ENCODE measurements at regions not wholly inside any gene's neighbourhood (a gene's known extent, or its start where the extent isn't known, plus 50 kb on each side); places are given as distances from the start of the nearest gene placed in this dataset.

DNA sequence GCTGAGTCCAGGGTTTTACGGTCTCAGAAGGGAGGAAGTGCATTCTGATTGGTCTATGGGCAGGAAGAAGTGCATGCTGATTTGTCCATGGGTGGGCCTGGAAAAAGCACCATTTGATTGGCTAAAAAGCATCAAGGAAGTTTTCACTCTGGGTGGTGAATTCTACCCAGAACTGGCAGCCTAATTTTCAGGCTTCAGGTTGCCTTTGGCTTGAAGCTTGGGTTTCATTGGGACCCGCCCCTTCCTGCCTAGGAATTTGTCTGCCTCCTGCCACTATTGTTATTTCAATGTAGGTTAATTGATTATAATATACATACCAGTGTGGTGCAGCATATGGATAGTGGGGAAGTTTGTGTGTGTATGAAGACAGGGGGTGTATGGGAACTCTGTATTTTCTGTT is 1355.9 kb downstream of the SI start (continued):
- TF ChIP-seq, protein P1, sequence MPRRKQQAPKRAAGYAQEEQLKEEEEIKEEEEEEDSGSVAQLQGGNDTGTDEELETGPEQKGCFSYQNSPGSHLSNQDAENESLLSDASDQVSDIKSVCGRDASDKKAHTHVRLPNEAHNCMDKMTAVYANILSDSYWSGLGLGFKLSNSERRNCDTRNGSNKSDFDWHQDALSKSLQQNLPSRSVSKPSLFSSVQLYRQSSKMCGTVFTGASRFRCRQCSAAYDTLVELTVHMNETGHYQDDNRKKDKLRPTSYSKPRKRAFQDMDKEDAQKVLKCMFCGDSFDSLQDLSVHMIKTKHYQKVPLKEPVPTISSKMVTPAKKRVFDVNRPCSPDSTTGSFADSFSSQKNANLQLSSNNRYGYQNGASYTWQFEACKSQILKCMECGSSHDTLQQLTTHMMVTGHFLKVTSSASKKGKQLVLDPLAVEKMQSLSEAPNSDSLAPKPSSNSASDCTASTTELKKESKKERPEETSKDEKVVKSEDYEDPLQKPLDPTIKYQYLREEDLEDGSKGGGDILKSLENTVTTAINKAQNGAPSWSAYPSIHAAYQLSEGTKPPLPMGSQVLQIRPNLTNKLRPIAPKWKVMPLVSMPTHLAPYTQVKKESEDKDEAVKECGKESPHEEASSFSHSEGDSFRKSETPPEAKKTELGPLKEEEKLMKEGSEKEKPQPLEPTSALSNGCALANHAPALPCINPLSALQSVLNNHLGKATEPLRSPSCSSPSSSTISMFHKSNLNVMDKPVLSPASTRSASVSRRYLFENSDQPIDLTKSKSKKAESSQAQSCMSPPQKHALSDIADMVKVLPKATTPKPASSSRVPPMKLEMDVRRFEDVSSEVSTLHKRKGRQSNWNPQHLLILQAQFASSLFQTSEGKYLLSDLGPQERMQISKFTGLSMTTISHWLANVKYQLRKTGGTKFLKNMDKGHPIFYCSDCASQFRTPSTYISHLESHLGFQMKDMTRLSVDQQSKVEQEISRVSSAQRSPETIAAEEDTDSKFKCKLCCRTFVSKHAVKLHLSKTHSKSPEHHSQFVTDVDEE (CRISPR knock-in tag; IDR thresholded peaks at IDR 0.05): no peak
- TF ChIP-seq BACH2 (CRISPR knock-in tag; IDR thresholded peaks at IDR 0.05; ENCODE audit: borderline replicate concordance) (no peak), CSDC2 (CRISPR knock-in tag; IDR thresholded peaks at IDR 0.05) (no peak), ZNF8 (CRISPR knock-in tag; IDR thresholded peaks at IDR 0.05) (no peak), ZC3H10 (CRISPR knock-in tag; IDR thresholded peaks at IDR 0.05) (no peak), GLIS3 (CRISPR knock-in tag; IDR thresholded peaks at IDR 0.05) (no peak)
- TF ChIP-seq, protein P2, sequence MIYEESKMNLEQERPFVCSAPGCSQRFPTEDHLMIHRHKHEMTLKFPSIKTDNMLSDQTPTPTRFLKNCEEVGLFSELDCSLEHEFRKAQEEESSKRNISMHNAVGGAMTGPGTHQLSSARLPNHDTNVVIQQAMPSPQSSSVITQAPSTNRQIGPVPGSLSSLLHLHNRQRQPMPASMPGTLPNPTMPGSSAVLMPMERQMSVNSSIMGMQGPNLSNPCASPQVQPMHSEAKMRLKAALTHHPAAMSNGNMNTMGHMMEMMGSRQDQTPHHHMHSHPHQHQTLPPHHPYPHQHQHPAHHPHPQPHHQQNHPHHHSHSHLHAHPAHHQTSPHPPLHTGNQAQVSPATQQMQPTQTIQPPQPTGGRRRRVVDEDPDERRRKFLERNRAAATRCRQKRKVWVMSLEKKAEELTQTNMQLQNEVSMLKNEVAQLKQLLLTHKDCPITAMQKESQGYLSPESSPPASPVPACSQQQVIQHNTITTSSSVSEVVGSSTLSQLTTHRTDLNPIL (CRISPR knock-in tag; IDR thresholded peaks at IDR 0.05; ENCODE audit: low read depth): no peak

- no peak for ATAC-seq
- no peak for TF ChIP-seq OSR1 (CRISPR knock-in tag; IDR thresholded peaks at IDR 0.05)
- TF ChIP-seq, protein P3, sequence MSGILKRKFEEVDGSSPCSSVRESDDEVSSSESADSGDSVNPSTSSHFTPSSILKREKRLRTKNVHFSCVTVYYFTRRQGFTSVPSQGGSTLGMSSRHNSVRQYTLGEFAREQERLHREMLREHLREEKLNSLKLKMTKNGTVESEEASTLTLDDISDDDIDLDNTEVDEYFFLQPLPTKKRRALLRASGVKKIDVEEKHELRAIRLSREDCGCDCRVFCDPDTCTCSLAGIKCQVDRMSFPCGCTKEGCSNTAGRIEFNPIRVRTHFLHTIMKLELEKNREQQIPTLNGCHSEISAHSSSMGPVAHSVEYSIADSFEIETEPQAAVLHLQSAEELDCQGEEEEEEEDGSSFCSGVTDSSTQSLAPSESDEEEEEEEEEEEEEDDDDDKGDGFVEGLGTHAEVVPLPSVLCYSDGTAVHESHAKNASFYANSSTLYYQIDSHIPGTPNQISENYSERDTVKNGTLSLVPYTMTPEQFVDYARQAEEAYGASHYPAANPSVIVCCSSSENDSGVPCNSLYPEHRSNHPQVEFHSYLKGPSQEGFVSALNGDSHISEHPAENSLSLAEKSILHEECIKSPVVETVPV (CRISPR knock-in tag; IDR thresholded peaks at IDR 0.05): no peak
- TF ChIP-seq ZFP30 (CRISPR knock-in tag; IDR thresholded peaks at IDR 0.05): no peak
- TF ChIP-seq ARNTL (CRISPR knock-in tag; IDR thresholded peaks at IDR 0.05; ENCODE audit: borderline replicate concordance, low read depth): no peak
- TF ChIP-seq BACH2 (CRISPR knock-in tag; IDR thresholded peaks at IDR 0.05; ENCODE audit: borderline replicate concordance): no peak
- TF ChIP-seq ZC3H10 (CRISPR knock-in tag; IDR thresholded peaks at IDR 0.05): no peak
- TF ChIP-seq, protein P4, sequence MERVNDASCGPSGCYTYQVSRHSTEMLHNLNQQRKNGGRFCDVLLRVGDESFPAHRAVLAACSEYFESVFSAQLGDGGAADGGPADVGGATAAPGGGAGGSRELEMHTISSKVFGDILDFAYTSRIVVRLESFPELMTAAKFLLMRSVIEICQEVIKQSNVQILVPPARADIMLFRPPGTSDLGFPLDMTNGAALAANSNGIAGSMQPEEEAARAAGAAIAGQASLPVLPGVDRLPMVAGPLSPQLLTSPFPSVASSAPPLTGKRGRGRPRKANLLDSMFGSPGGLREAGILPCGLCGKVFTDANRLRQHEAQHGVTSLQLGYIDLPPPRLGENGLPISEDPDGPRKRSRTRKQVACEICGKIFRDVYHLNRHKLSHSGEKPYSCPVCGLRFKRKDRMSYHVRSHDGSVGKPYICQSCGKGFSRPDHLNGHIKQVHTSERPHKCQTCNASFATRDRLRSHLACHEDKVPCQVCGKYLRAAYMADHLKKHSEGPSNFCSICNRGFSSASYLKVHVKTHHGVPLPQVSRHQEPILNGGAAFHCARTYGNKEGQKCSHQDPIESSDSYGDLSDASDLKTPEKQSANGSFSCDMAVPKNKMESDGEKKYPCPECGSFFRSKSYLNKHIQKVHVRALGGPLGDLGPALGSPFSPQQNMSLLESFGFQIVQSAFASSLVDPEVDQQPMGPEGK (CRISPR knock-in tag; IDR thresholded peaks at IDR 0.05; ENCODE audit: borderline replicate concordance): no peak
- no peak for TF ChIP-seq CSDC2 (CRISPR knock-in tag; IDR thresholded peaks at IDR 0.05)
Measured at GRCh38 chr3:163721596-163721995, 1356.7 kb downstream of the SI start.

DNA sequence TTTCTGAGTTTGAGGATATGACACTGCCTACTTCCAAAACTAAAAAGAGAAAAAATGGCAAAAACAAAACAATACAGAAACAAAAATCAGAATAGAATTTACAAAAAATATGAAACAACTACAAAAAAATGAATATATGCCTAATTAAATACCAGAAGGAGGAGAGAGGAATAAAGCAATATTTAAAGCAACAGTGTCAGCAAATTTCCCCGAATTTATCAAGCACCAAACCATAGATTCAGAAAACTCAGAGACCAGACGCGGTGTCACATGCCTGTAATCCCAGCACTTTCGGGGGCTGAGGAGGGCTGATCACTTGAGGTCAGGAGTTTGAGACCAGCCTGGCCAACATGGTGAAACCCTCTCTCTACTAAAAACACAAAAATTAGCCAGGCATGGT is 1360.9 kb downstream of the SI start:
- no peak for TF ChIP-seq ZNF70 (CRISPR knock-in tag; IDR thresholded peaks at IDR 0.05)
- no peak for ATAC-seq

- TF ChIP-seq, protein P5, sequence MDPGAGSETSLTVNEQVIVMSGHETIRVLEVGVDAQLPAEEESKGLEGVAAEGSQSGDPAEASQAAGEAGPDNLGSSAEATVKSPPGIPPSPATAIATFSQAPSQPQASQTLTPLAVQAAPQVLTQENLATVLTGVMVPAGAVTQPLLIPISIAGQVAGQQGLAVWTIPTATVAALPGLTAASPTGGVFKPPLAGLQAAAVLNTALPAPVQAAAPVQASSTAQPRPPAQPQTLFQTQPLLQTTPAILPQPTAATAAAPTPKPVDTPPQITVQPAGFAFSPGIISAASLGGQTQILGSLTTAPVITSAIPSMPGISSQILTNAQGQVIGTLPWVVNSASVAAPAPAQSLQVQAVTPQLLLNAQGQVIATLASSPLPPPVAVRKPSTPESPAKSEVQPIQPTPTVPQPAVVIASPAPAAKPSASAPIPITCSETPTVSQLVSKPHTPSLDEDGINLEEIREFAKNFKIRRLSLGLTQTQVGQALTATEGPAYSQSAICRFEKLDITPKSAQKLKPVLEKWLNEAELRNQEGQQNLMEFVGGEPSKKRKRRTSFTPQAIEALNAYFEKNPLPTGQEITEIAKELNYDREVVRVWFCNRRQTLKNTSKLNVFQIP (CRISPR knock-in tag; IDR thresholded peaks at IDR 0.05; ENCODE audit: borderline replicate concordance, low read depth): no peak
- no peak for TF ChIP-seq TOX (CRISPR knock-in tag; IDR thresholded peaks at IDR 0.05; ENCODE audit: borderline replicate concordance)
- TF ChIP-seq PPARA (CRISPR knock-in tag; IDR thresholded peaks at IDR 0.05; ENCODE audit: borderline replicate concordance): no peak
- no peak for TF ChIP-seq BACH2 (CRISPR knock-in tag; IDR thresholded peaks at IDR 0.05; ENCODE audit: borderline replicate concordance)
- no peak for TF ChIP-seq ZNF8 (CRISPR knock-in tag; IDR thresholded peaks at IDR 0.05)
- no peak for TF ChIP-seq ZNF70 (CRISPR knock-in tag; IDR thresholded peaks at IDR 0.05)
- no peak for TF ChIP-seq GLIS3 (CRISPR knock-in tag; IDR thresholded peaks at IDR 0.05)
- TF ChIP-seq ZNF565 (CRISPR knock-in tag; conservative IDR thresholded peaks at IDR 0.05; ENCODE audit: low read depth): no peak
- TF ChIP-seq ARNTL (CRISPR knock-in tag; IDR thresholded peaks at IDR 0.05; ENCODE audit: borderline replicate concordance, low read depth): no peak
- TF ChIP-seq ZFP3 (CRISPR knock-in tag; IDR thresholded peaks at IDR 0.05): no peak
- TF ChIP-seq RARB (CRISPR knock-in tag; IDR thresholded peaks at IDR 0.05): no peak
- no peak for TF ChIP-seq ISL1 (CRISPR knock-in tag; IDR thresholded peaks at IDR 0.05)
- no peak for TF ChIP-seq ZC3H10 (CRISPR knock-in tag; IDR thresholded peaks at IDR 0.05)
- no peak for TF ChIP-seq ESRRG (CRISPR knock-in tag; IDR thresholded peaks at IDR 0.05)
- TF ChIP-seq OSR1 (CRISPR knock-in tag; IDR thresholded peaks at IDR 0.05): no peak
- ATAC-seq: no peak
Measured at GRCh38 chr3:163708428-163708827, 1369.9 kb downstream of the SI start.
